ENCODE measurements at regions not wholly inside any gene's neighbourhood (a gene's known extent, or its start where the extent isn't known, plus 50 kb on each side); places are given as distances from the start of the nearest gene placed in this dataset.

GRCh38 chr11:79807506-79807905, 366.7 kb upstream of the TENM4 start:
- no peak for DNase-seq
- Histone ChIP-seq H4K91ac (ENCODE audit: insufficient read depth, low read depth, low read length) (no peak overlapping the region), H3K56ac (ENCODE audit: extremely low read depth, insufficient read depth, low read length) (no peak overlapping the region), H2BK15ac (ENCODE audit: low read depth, low read length) (no peak overlapping the region), H4K5ac (ENCODE audit: low read depth, low read length) (no peak overlapping the region), H3K27ac (ENCODE audit: insufficient read depth, low read length) (no peak overlapping the region), H3K4me2 (ENCODE audit: low read depth, low read length) (no peak overlapping the region), H3K9me3 (ENCODE audit: control insufficient read depth, insufficient read depth, low read length) (no peaks in the 10 kb centered on the region), H3K79me1 (ENCODE audit: low read depth in 1 of 2, low read length in 2 of 2) (no peaks in the 10 kb centered on the region), H2AK9ac (replicated peaks; ENCODE audit: low read depth, low read length, poor library complexity) (no peak overlapping the region), H3K9ac (ENCODE audit: low read depth, low read length) (no peak overlapping the region), H3K14ac (replicated peaks; ENCODE audit: low read depth, low read length) (no peak overlapping the region), H2BK5ac (ENCODE audit: low read depth, low read length, poor library complexity, severe bottlenecking) (no peak overlapping the region), H3K4ac (ENCODE audit: low read depth, low read length) (no peak overlapping the region), H3K4me1 (ENCODE audit: control insufficient read depth, insufficient read depth, low read length) (no peaks in the 10 kb centered on the region), H2AFZ (replicated peaks; ENCODE audit: low read length, poor library complexity) (no peak overlapping the region), H2BK20ac (ENCODE audit: low read depth, low read length) (no peak overlapping the region), H2BK120ac (ENCODE audit: low read depth, low read length) (no peak overlapping the region), H3K23ac (ENCODE audit: low read depth, low read length) (no peak overlapping the region), H3K18ac (ENCODE audit: low read depth, low read length) (no peak overlapping the region), H3K27me3 (ENCODE audit: control insufficient read depth, insufficient read depth, low read length) (no peaks in the 10 kb centered on the region), H3K4me3 (ENCODE audit: insufficient read depth, low read depth, low read length) (no peak overlapping the region), H3K36me3 (ENCODE audit: control insufficient read depth, insufficient read depth, low read length) (no peaks in the 10 kb centered on the region), H4K20me1 (ENCODE audit: insufficient read depth, low read length) (no peaks in the 10 kb centered on the region), H3K9me1 (ENCODE audit: insufficient read depth, low read length) (no peaks in the 10 kb centered on the region), H2AK5ac (ENCODE audit: low read depth, low read length) (no peak overlapping the region), H4K8ac (ENCODE audit: low read depth in 2 of 2, low read length in 2 of 2) (no peak overlapping the region)
- in situ Hi-C loops (cut with MboI; ENCODE audit: low sequenced_read_pairs) = no loop called here
- POLR2A ChIA-PET (ENCODE audit: unreplicated experiment) = no interaction called here
- intact Hi-C loops (cut with micrococcal nuclease) = no loop called here
- CTCF ChIA-PET = no interaction called here
- TF ChIP-seq USF2 (IDR thresholded peaks at IDR 0.05; ENCODE audit: low read depth, low read length) (no peak), SMC3 (IDR thresholded peaks at IDR 0.05; ENCODE audit: low read depth, low read length) (no peak), POLR2A (IDR thresholded peaks at IDR 0.05; ENCODE audit: low read depth, low read length) (no peak), FOS (IDR thresholded peaks at IDR 0.05; ENCODE audit: low read depth, low read length) (no peak), CTCF (conservative IDR thresholded peaks at IDR 0.05; ENCODE audit: low read depth, low read length) (no peak), MAFK (IDR thresholded peaks at IDR 0.05; ENCODE audit: low read depth, low read length) (no peak), RCOR1 (IDR thresholded peaks at IDR 0.05; ENCODE audit: insufficient replicate concordance, low read length) (no peak), NFE2L2 (IDR thresholded peaks at IDR 0.05; ENCODE audit: low read depth, low read length) (no peak), MAZ (IDR thresholded peaks at IDR 0.05; ENCODE audit: borderline replicate concordance, low read depth, low read length) (no peak), BHLHE40 (IDR thresholded peaks at IDR 0.05; ENCODE audit: low read depth, low read length) (no peak), RAD21 (IDR thresholded peaks at IDR 0.05; ENCODE audit: low read length) (no peak), RFX5 (IDR thresholded peaks at IDR 0.05; ENCODE audit: low read depth, low read length) (no peak), CHD1 (IDR thresholded peaks at IDR 0.05; ENCODE audit: low read depth, low read length) (no peak), MXI1 (IDR thresholded peaks at IDR 0.05; ENCODE audit: borderline replicate concordance, low read depth, low read length) (no peak), CEBPB (IDR thresholded peaks at IDR 0.05; ENCODE audit: low read depth, low read length) (no peak)
- TF ChIP-seq, protein P1, sequence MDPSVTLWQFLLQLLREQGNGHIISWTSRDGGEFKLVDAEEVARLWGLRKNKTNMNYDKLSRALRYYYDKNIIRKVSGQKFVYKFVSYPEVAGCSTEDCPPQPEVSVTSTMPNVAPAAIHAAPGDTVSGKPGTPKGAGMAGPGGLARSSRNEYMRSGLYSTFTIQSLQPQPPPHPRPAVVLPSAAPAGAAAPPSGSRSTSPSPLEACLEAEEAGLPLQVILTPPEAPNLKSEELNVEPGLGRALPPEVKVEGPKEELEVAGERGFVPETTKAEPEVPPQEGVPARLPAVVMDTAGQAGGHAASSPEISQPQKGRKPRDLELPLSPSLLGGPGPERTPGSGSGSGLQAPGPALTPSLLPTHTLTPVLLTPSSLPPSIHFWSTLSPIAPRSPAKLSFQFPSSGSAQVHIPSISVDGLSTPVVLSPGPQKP (IDR thresholded peaks at IDR 0.05; ENCODE audit: borderline replicate concordance, low read depth, low read length) = no peak
- no peak for ATAC-seq (ENCODE audit: low read depth)
- no CpG with 5 or more reads among the region's 2 CpGs for WGBS, 2 experiments (ENCODE audit: extremely low coverage in 2 of 2, insufficient read length in 1 of 2)
- dilution Hi-C loops (cut with HindIII; ENCODE audit: low sequenced_read_pairs, unreplicated experiment) = no loop called here
- BruUV-seq (replicated peaks) = no TSS peak
